H1 (cell line): ENCODE measurements at regions not wholly inside any gene's neighbourhood (a gene's known extent, or its start where the extent isn't known, plus 50 kb on each side); places are given as distances from the start of the nearest gene placed in this dataset.
"Not testable (repeated sequence)": the region's sequence is repeated elsewhere in the genome, so short reads cannot be mapped to it uniquely, and the experiment has no call there.

Source experiments
- CTCF ChIA-PET: fragments of 300-600 bp; sonication (Branson Sonifier 250); formaldehyde crosslinking; loops from one replicate; lab custom pipeline; 2021; ENCODE audit not compliant: partially characterized antibody; lab: Charles Lee
- POLR2A ChIA-PET: fragments of 300-600 bp; sonication (Branson Sonifier 250); formaldehyde crosslinking; loops from one replicate; lab custom pipeline; 2021; ENCODE audit warnings: inconsistent platforms; ENCODE audit not compliant: partially characterized antibody; lab: Charles Lee
- DNase-seq, 2 experiments: peaks; one replicate each; pipeline versions ENCODE4 v3.0.0 to v3.0.0-alpha.2; 2010 to 2022; ENCODE audit warnings: low spot score in 2 of 2, low read depth in 1 of 2, mixed read lengths in 1 of 2
- FAIRE-seq: peaks from 2 replicates; lab custom pipeline; 2011; peaks lifted over from hg19 to GRCh38; lab: Jason Lieb, UNC
- H2AFZ ChIP-seq: 2 replicates; pipeline ENCODE4 v1.8.1; 2012; ENCODE audit warnings: low read length, inconsistent platforms
- H2AK5ac ChIP-seq: 2 replicates; pipeline ENCODE4 v1.6.1; 2013; ENCODE audit warnings: low read depth, low read length
- H2BK120ac ChIP-seq: replicated peaks from 2 replicates; pipeline ENCODE3; 2013; ENCODE audit warnings: low read depth, low read length, inconsistent platforms
- H2BK12ac ChIP-seq: 2 replicates; pipeline ENCODE4 v1.6.1; 2013; ENCODE audit warnings: low read depth, low read length
- H2BK15ac ChIP-seq: 2 replicates; pipeline ENCODE4 v1.6.1; 2013; ENCODE audit warnings: low read length
- H2BK20ac ChIP-seq: 2 replicates; pipeline ENCODE4 v1.6.1; 2013; ENCODE audit warnings: low read length
- H2BK5ac ChIP-seq: 2 replicates; pipeline ENCODE4 v1.6.1; 2013; ENCODE audit warnings: low read depth, low read length
- H3K14ac ChIP-seq: 2 replicates; pipeline ENCODE4 v1.6.1; 2013; ENCODE audit warnings: inconsistent platforms; ENCODE audit not compliant: insufficient read length
- H3K18ac ChIP-seq: 2 replicates; pipeline ENCODE4 v1.6.1; 2013; ENCODE audit warnings: low read length; ENCODE audit errors: extremely low read depth
- H3K23ac ChIP-seq: 2 replicates; pipeline ENCODE4 v1.6.1; 2013; ENCODE audit warnings: inconsistent platforms; ENCODE audit not compliant: insufficient read length
- H3K23me2 ChIP-seq: 2 replicates; pipeline ENCODE4 v1.6.1; 2013; ENCODE audit warnings: low read depth, low read length
- H3K27ac ChIP-seq: 2 replicates; pipeline ENCODE4 v1.6.1; 2011; ENCODE audit warnings: low read depth, low read length, inconsistent platforms
- H3K27me3 ChIP-seq, 4 experiments: replicated peaks in 1 of 4; 1 replicate in 1 of 4; 2 replicates in 3 of 4; pipeline versions ENCODE4 v1.6.1 to v1.8.1; 2011 to 2013; ENCODE audit warnings: low read length in 3 of 4, mild to moderate bottlenecking in 3 of 4, inconsistent platforms in 2 of 4, mixed read lengths in 2 of 4, moderate library complexity in 1 of 4; ENCODE audit not compliant: control insufficient read depth in 3 of 4, insufficient read depth in 3 of 4; ENCODE audit errors: extremely low read depth in 1 of 4
- H3K36me3 ChIP-seq, 4 experiments: 2 replicates each; pipeline versions ENCODE4 v1.6.1 to v1.8.1; 2011 to 2013; ENCODE audit warnings: mild to moderate bottlenecking in 4 of 4, low read length in 3 of 4, moderate library complexity in 2 of 4, control low read depth in 1 of 4, inconsistent platforms in 1 of 4; ENCODE audit not compliant: insufficient read depth in 4 of 4, control insufficient read depth in 2 of 4
- H3K4ac ChIP-seq: replicated peaks from 2 replicates; pipeline ENCODE3; 2013; ENCODE audit warnings: low read length, low read depth, mixed read lengths, inconsistent platforms; ENCODE audit not compliant: insufficient read length
- H3K4me1 ChIP-seq, 4 experiments: replicated peaks in 1 of 4; 1 replicate in 1 of 4; 2 replicates in 3 of 4; pipeline versions ENCODE4 v1.6.1 to v1.8.1; 2011 to 2013; ENCODE audit warnings: low read length in 3 of 4, inconsistent platforms in 2 of 4, mixed read lengths in 1 of 4; ENCODE audit not compliant: insufficient read depth in 4 of 4, control insufficient read depth in 3 of 4
- H3K4me2 ChIP-seq, 2 experiments: 2 replicates each; pipeline versions ENCODE4 v1.6.1 to v1.8.1; 2011 to 2013; ENCODE audit warnings: low read depth in 2 of 2, low read length in 2 of 2, control low read depth in 1 of 2, inconsistent platforms in 1 of 2, mild to moderate bottlenecking in 1 of 2; ENCODE audit not compliant: insufficient read depth in 1 of 2
- H3K4me3 ChIP-seq, 4 experiments: fragments of 200-600, 300-600 bp in 1 of 4; sonication (generic), shearing (Covaris generic), sonication (Bioruptor Twin) in 1 of 4; 2 replicates each; pipeline versions ENCODE4 v1.5.1 to v1.8.1; 2011 to 2016; ENCODE audit warnings: low read length in 4 of 4, low read depth in 3 of 4, control low read depth in 2 of 4, inconsistent platforms in 2 of 4, mild to moderate bottlenecking in 2 of 4, mixed read lengths in 1 of 4, moderate library complexity in 1 of 4; ENCODE audit not compliant: insufficient read depth in 2 of 4; ENCODE audit errors: extremely low read depth in 1 of 4
- H3K56ac ChIP-seq: replicated peaks from 2 replicates; pipeline ENCODE3; 2013; ENCODE audit warnings: low read depth, mild to moderate bottlenecking, mixed read lengths, low read length, inconsistent platforms; ENCODE audit not compliant: insufficient read length
- H3K79me1 ChIP-seq: 2 replicates; pipeline ENCODE4 v1.6.1; 2013; ENCODE audit warnings: low read depth, low read length, control low read depth
- H3K79me2 ChIP-seq, 2 experiments: 2 replicates each; pipeline versions ENCODE4 v1.6.1 to v1.8.1; 2012 to 2013; ENCODE audit warnings: low read length in 2 of 2, mild to moderate bottlenecking in 2 of 2, inconsistent platforms in 1 of 2; ENCODE audit not compliant: insufficient read depth in 2 of 2, control insufficient read depth in 1 of 2
- H3K9ac ChIP-seq, 4 experiments: replicated peaks in 1 of 4; 1 replicate in 1 of 4; 2 replicates in 3 of 4; pipeline versions ENCODE4 v1.6.1 to v1.8.1; 2011 to 2013; ENCODE audit warnings: low read depth in 3 of 4, low read length in 3 of 4, control low read depth in 2 of 4, mild to moderate bottlenecking in 2 of 4, moderate library complexity in 2 of 4, inconsistent platforms in 1 of 4; ENCODE audit errors: extremely low read depth in 1 of 4
- H3K9me3 ChIP-seq, 2 experiments: 2 replicates each; pipeline versions ENCODE4 v1.6.1 to v1.8.1; 2012 to 2013; ENCODE audit warnings: mild to moderate bottlenecking in 2 of 2, moderate library complexity in 2 of 2, control low read depth in 1 of 2, inconsistent platforms in 1 of 2, low read depth in 1 of 2, low read length in 1 of 2, mixed read lengths in 1 of 2; ENCODE audit not compliant: insufficient read depth in 2 of 2
- H4K20me1 ChIP-seq, 2 experiments: replicated peaks in 1 of 2; 2 replicates each; pipeline versions ENCODE3 to v1.8.1; 2011 to 2013; ENCODE audit warnings: inconsistent platforms in 2 of 2, low read length in 2 of 2, mild to moderate bottlenecking in 1 of 2; ENCODE audit not compliant: insufficient read depth in 2 of 2, control insufficient read depth in 1 of 2
- H4K5ac ChIP-seq: 2 replicates; pipeline ENCODE4 v1.6.1; 2013; ENCODE audit warnings: low read length, low read depth, mixed read lengths, inconsistent platforms; ENCODE audit not compliant: insufficient read length
- H4K8ac ChIP-seq: 2 replicates; pipeline ENCODE4 v1.8.0; 2013; ENCODE audit warnings: mild to moderate bottlenecking, moderate library complexity, low read length, inconsistent platforms; ENCODE audit not compliant: insufficient read depth; ENCODE audit errors: extremely low read depth
- H4K91ac ChIP-seq: replicated peaks from 2 replicates; pipeline ENCODE3; 2013; ENCODE audit warnings: low read length, mixed read lengths, inconsistent platforms; ENCODE audit not compliant: insufficient read length
- BRCA1 ChIP-seq: IDR thresholded peaks from 2 replicates; pipeline ENCODE4 v1.6.1; 2012; ENCODE audit warnings: low read depth, low read length, improper control_type of control experiment
- WGBS, 2 experiments: shearing (Covaris generic) in 1 of 2; methylation state at CpG; one replicate each; pipeline versions ENCODE4 v1.1.6 to v1.1.7; 2013 to 2015; ENCODE audit warnings: low lambda C conversion rate in 2 of 2, mixed read lengths in 2 of 2, inconsistent platforms in 1 of 2, low coverage in 1 of 2, missing lambda C conversion rate in 1 of 2; ENCODE audit not compliant: insufficient replicate concordance in 2 of 2, insufficient coverage in 1 of 2, insufficient read length in 1 of 2; ENCODE audit errors: extremely low coverage in 1 of 2, missing lambda C conversion rate in 1 of 2; 5-methylcytosine and 5-hydroxymethylcytosine counted together

DNA sequence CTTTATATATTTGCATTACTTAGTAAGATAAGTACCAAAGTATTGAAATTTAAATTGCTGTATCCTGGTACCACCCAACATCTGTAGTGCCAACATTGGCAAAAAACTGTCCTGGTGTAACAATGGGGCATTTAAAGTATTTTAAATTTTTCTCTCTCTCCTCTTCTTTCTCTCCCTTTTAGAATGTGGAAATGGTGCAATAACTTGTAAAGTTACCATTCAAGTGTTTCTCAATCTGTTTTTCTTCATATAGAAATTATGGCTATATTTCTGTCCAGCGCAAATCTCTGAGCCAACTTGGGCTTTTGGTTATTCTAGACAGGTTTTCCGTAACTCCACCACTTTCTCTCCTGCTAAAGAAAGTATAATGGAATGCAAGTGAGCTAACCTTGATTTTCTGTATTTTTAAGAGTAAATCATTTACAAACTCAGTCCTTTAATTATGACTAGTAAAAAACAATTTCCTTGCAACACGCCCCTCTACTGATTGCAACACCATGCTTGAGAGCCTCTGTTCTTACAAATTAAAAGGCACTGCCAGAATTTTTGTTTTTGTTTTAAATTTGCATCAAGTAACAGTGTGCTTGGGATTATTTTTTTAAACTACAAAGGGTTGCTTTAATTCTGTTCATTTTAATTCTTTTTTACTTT, 324.2 kb upstream of the CITED2 start:
- no peak overlapping the region for H3K27ac ChIP-seq
- FAIRE-seq, result no peak
- no peak overlapping the region for H2BK15ac ChIP-seq

DNA sequence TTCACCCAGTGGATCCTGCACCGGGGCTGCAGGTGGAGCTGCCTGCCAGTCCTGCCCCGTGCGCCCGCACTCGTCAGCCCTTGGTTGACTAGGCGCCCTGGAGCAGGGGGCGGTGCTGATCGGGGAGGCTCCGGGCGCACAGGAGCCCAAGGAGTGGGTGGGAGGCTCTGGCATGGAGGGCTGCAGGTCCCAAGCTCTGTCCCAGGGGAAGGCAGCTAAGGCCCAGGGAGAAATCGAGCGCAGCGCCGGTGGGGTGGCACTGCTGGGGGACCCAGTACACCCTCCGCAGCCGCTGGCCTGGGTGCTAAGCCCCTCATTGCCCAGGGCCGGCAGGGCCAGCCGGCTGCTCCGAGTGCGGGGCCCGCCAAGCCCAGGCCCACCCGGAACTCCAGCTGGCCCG, 323.4 kb upstream of the CITED2 start:
- H3K4ac ChIP-seq, H3K4me3 ChIP-seq, H4K5ac ChIP-seq, H3K14ac ChIP-seq, H3K27ac ChIP-seq, H2AK5ac ChIP-seq, POLR2A ChIA-PET, H3K27me3 ChIP-seq, H2AFZ ChIP-seq, H3K4me1 ChIP-seq, H3K36me3 ChIP-seq, H3K9me3 ChIP-seq, FAIRE-seq, H3K79me1 ChIP-seq, H4K20me1 ChIP-seq, DNase-seq, H3K23ac ChIP-seq, H2BK120ac ChIP-seq, H3K79me2 ChIP-seq, H2BK12ac ChIP-seq, H3K23me2 ChIP-seq, H2BK15ac ChIP-seq, H3K56ac ChIP-seq, H4K91ac ChIP-seq, H3K4me2 ChIP-seq, H2BK20ac ChIP-seq, H2BK5ac ChIP-seq, H3K18ac ChIP-seq, H3K9ac ChIP-seq, CTCF ChIA-PET, H4K8ac ChIP-seq: not testable (repeated sequence)
- 91% methylated on average over 4 of the region's 23 CpGs; no CpG with 5 or more reads in 1 of the 2 experiments for WGBS, 2 experiments

More for the DNA sequence above, 324.2 kb upstream of the CITED2 start:
- ChIA-PET CTCF (no interaction called here), POLR2A (no interaction called here)
- Histone ChIP-seq H4K20me1 (no peaks in the 10 kb centered on the region), H4K8ac (no peak overlapping the region), H2BK12ac (no peak overlapping the region), H3K4me1 (no peaks in the 10 kb centered on the region), H3K79me1 (no peaks in the 10 kb centered on the region), H2AK5ac (no peak overlapping the region), H3K4me3 (no peak overlapping the region), H3K27me3 (no peaks in the 10 kb centered on the region), H3K56ac (no peak overlapping the region), H3K79me2 (no peaks in the 10 kb centered on the region), H4K91ac (no peak overlapping the region), H2AFZ (no peak overlapping the region), H3K9ac (no peak overlapping the region), H3K4me2 (no peak overlapping the region), H3K23ac (no peak overlapping the region), H4K5ac (no peak overlapping the region), H3K9me3 (peaks cover 0 to 4% of the 10 kb centered on the region in 2 experiments; a peak in 1 of 4 replicates), H3K18ac (no peak overlapping the region), H2BK20ac (no peak overlapping the region), H3K36me3 (no peaks in the 10 kb centered on the region), H2BK5ac (no peak overlapping the region), H2BK120ac (no peak overlapping the region), H3K14ac (no peak overlapping the region), H3K4ac (no peak overlapping the region), H3K23me2 (no peaks in the 10 kb centered on the region; the same call in 1 of the 2 replicates)
- 94% methylated on average over 3 of the region's 3 CpGs; no CpG with 5 or more reads in 1 of the 2 experiments for WGBS, 2 experiments
- DNase-seq, result no peak
- TF ChIP-seq BRCA1, result no peak
